Lower leg skin (tissue), 4 donors: ENCODE measurements at regions not wholly inside any gene's neighbourhood (a gene's known extent, or its start where the extent isn't known, plus 50 kb on each side); places are given as distances from the start of the nearest gene placed in this dataset.

ENCODE experiments used
- DNase-seq, 2 donors: peaks; one replicate each; pipeline ENCODE4 v3.0.0-alpha.2; 2019; ENCODE audit warnings: low spot score in 2 of 2
- H3K4me3 ChIP-seq: fragments of 200-600 bp; sonication (generic); 2 replicates; pipeline ENCODE4 v1.5.1; 2017; ENCODE audit warnings: mild to moderate bottlenecking, low read depth; ENCODE audit not compliant: poor library complexity, severe bottlenecking
- CTCF ChIP-seq, 3 donors: fragments of 450-650 bp; IDR thresholded peaks; one replicate each; pipeline ENCODE4 v1.5.1; 2016; ENCODE audit warnings: antibody characterized with exemption in 3 of 3, mild to moderate bottlenecking in 3 of 3, moderate library complexity in 2 of 3
- POLR2A ChIP-seq, 2 donors: fragments of 450-650 bp; IDR thresholded peaks; one replicate each; pipeline ENCODE4 v1.6.1; 2016 to 2017; ENCODE audit warnings: antibody characterized with exemption in 2 of 2, mild to moderate bottlenecking in 1 of 2, moderate library complexity in 1 of 2
- WGBS, 2 donors: methylation state at CpG; one replicate each; pipeline ENCODE4 v1.1.5; 2018; 5-methylcytosine and 5-hydroxymethylcytosine counted together
- intact Hi-C: fragments of 100-400 bp; cut with DNase I; formaldehyde crosslinking; loops from one replicate; pipeline ENCODE4 v1.15.0; 2023; ENCODE audit warnings: low total_unique reads

GRCh38 chr1:194535369-194535768 is 1349.0 kb upstream of the B3GALT2 start:
- TF ChIP-seq CTCF (IDR thresholded peaks at IDR 0.05) = no peak
- TF ChIP-seq POLR2A (IDR thresholded peaks at IDR 0.05) = no peak
- no peak overlapping the region for H3K4me3 ChIP-seq
- peak in 1 of 2 donors; percentile 56 for DNase-seq
- intact Hi-C loops = no loop called here
- 8 to 17% methylated on average over 5 to 6 of the region's 6 CpGs for WGBS, 2 donors

- H3K4me3 ChIP-seq = no peak overlapping the region
- DNase-seq = peak in 1 of 2 donors; percentile 63
- intact Hi-C loops = no loop called here
- TF ChIP-seq CTCF (IDR thresholded peaks at IDR 0.05) (no peak), POLR2A (IDR thresholded peaks at IDR 0.05) (no peak)
- WGBS, 2 donors = 72% methylated on average over 6 of the region's 6 CpGs
Observed at GRCh38 chr1:194534784-194535183, 1348.4 kb upstream of the B3GALT2 start.

GRCh38 chr1:194533641-194534040 is 1347.2 kb upstream of the B3GALT2 start:
- H3K4me3 ChIP-seq = no peak overlapping the region
- 79 to 84% methylated on average over 2 of the region's 2 CpGs for WGBS, 2 donors
- DNase-seq = no peak
- TF ChIP-seq POLR2A (IDR thresholded peaks at IDR 0.05) (no peak), CTCF (IDR thresholded peaks at IDR 0.05) (no peak)
- intact Hi-C loops = no loop called here

GRCh38 chr1:194517567-194517966 is 1331.2 kb upstream of the B3GALT2 start:
- intact Hi-C loops = no loop called here
- DNase-seq = no peak
- no peak for TF ChIP-seq POLR2A (IDR thresholded peaks at IDR 0.05)
- TF ChIP-seq CTCF (IDR thresholded peaks at IDR 0.05) = no peak
- no peak overlapping the region for H3K4me3 ChIP-seq
- 72 to 76% methylated on average over 3 of the region's 3 CpGs for whole genome bisulfite sequencing, 2 donors

GRCh38 chr1:194515916-194516315 is 1329.5 kb upstream of the B3GALT2 start:
- H3K4me3 ChIP-seq = no peak overlapping the region
- intact Hi-C loops = no loop called here
- WGBS, 2 donors = 61 to 69% methylated on average over 4 of the region's 4 CpGs
- no peak for DNase-seq
- TF ChIP-seq POLR2A (IDR thresholded peaks at IDR 0.05) (no peak), CTCF (IDR thresholded peaks at IDR 0.05) (no peak)

- intact Hi-C loops = no loop called here
- no peak overlapping the region for H3K4me3 ChIP-seq
- DNase-seq = no peak
- TF ChIP-seq CTCF (IDR thresholded peaks at IDR 0.05) (no peak), POLR2A (IDR thresholded peaks at IDR 0.05) (no peak)
- WGBS, 2 donors = 62 to 77% methylated on average over 3 of the region's 3 CpGs
Observed at GRCh38 chr1:194512957-194513356, 1326.5 kb upstream of the B3GALT2 start.
